HCT116 (cell line): ENCODE measurements at regions not wholly inside any gene's neighbourhood (a gene's known extent, or its start where the extent isn't known, plus 50 kb on each side); places are given as distances from the start of the nearest gene placed in this dataset.
"Not testable (repeated sequence)": the region's sequence is repeated elsewhere in the genome, so short reads cannot be mapped to it uniquely, and the experiment has no call there.

ENCODE experiments used
- ATAC-seq: fragments of 200-7000 bp; cut with Tn5 transposase; 2 replicates; pipeline ENCODE4 v1.9.1; 2020; ENCODE audit warnings: mild to moderate bottlenecking, moderate library complexity
- BruUV-seq: library from RNA; stranded (reverse); fragments of 400-500 nt; replicated peaks from 2 replicates; lab custom pipeline; 2021; lab: Mats Ljungman, UMichigan
- CTCF ChIA-PET: fragments of 300-600 bp; sonication (Branson Sonifier 250); formaldehyde crosslinking; loops from one replicate; lab custom pipeline; 2021; ENCODE audit warnings: antibody characterized with exemption; lab: Charles Lee
- POLR2A ChIA-PET: fragments of 300-600, 350-600 bp; sonication (Branson Sonifier 250); formaldehyde crosslinking; loops from one replicate; lab custom pipeline; 2021; ENCODE audit warnings: antibody characterized with exemption; lab: Charles Lee
- RAD21 ChIA-PET, 2 experiments: fragments of 300-600 bp; sonication (Branson Sonifier 250); formaldehyde crosslinking; loops; one replicate each; lab custom pipeline; 2023; ENCODE audit warnings: low total read pairs in 2 of 2; ENCODE audit not compliant: uncharacterized antibody in 2 of 2, unreplicated experiment in 2 of 2, low non-redundant PET in 1 of 2; lab: Charles Lee
- DNase-seq: peaks from one replicate; pipeline ENCODE4 v3.0.0-alpha.2; 2010; ENCODE audit warnings: low read depth, low spot score
- H2AFZ ChIP-seq: fragments of 200-600 bp; shearing (Covaris generic), sonication (generic); 2 replicates; pipeline ENCODE4 v1.6.1; 2017; ENCODE audit warnings: low read depth, mixed run types, mixed read lengths, antibody characterized with exemption, low read length; ENCODE audit not compliant: poor library complexity, severe bottlenecking
- H3K27ac ChIP-seq: 2 replicates; pipeline ENCODE4 v1.5.1; 2012; ENCODE audit warnings: low read depth, low read length
- H3K27me3 ChIP-seq: fragments of 200-600 bp; sonication (generic); 2 replicates; pipeline ENCODE4 v1.6.1; 2016; ENCODE audit warnings: mixed run types, low read length, mixed read lengths; ENCODE audit not compliant: insufficient read depth
- H3K36me3 ChIP-seq, 2 experiments: fragments of 200-500 bp in 1 of 2; fragments of 200-600 bp in 1 of 2; sonication (Bioruptor generic) in 1 of 2; sonication (generic) in 1 of 2; 2 replicates each; pipeline versions ENCODE4 v1.5.1 to v1.6.1; 2014 to 2016; ENCODE audit warnings: low read length in 2 of 2, inconsistent platforms in 1 of 2, mixed read lengths in 1 of 2, mixed run types in 1 of 2; ENCODE audit not compliant: insufficient read depth in 2 of 2, control insufficient read depth in 1 of 2
- H3K4me1 ChIP-seq, 2 experiments: fragments of 200-600 bp in 1 of 2; sonication (generic) in 1 of 2; 2 replicates each; pipeline versions ENCODE4 v1.5.1 to v1.6.1; 2012 to 2017; ENCODE audit warnings: low read length in 2 of 2, inconsistent platforms in 1 of 2, mild to moderate bottlenecking in 1 of 2, mixed read lengths in 1 of 2, mixed run types in 1 of 2, moderate library complexity in 1 of 2; ENCODE audit not compliant: insufficient read depth in 2 of 2, control insufficient read depth in 1 of 2
- H3K4me2 ChIP-seq: fragments of 200-600 bp; sonication (generic); 2 replicates; pipeline ENCODE4 v1.6.1; 2017; ENCODE audit warnings: mixed run types, low read length, mixed read lengths
- H3K4me3 ChIP-seq, 2 experiments: fragments of 200-600 bp in 1 of 2; sonication (generic) in 1 of 2; replicated peaks in 1 of 2; 2 replicates each; pipeline ENCODE4 v1.5.1; 2011 to 2016; ENCODE audit warnings: low read length in 2 of 2, control low read depth in 1 of 2, low read depth in 1 of 2, mild to moderate bottlenecking in 1 of 2, mixed read lengths in 1 of 2, mixed run types in 1 of 2
- H3K79me2 ChIP-seq: fragments of 200-600 bp; sonication (generic); 2 replicates; pipeline ENCODE4 v1.6.1; 2017; ENCODE audit warnings: mild to moderate bottlenecking, mixed run types, low read length, moderate library complexity, mixed read lengths; ENCODE audit not compliant: insufficient read depth
- H3K9ac ChIP-seq: fragments of 200-600 bp; sonication (generic); 2 replicates; pipeline ENCODE4 v1.6.1; 2016; ENCODE audit warnings: low read length, mixed read lengths
- H3K9me2 ChIP-seq: fragments of 200-600 bp; sonication (generic), shearing (Covaris generic); 2 replicates; pipeline ENCODE4 v1.6.1; 2017; ENCODE audit warnings: mixed run types, mild to moderate bottlenecking, moderate library complexity; ENCODE audit not compliant: insufficient read depth
- H3K9me3 ChIP-seq, 2 experiments: fragments of 200-500 bp in 1 of 2; fragments of 200-600 bp in 1 of 2; sonication (Bioruptor generic) in 1 of 2; sonication (generic) in 1 of 2; 2 replicates each; pipeline ENCODE4 v1.6.1; 2014 to 2017; ENCODE audit warnings: low read length in 2 of 2, mixed read lengths in 2 of 2, inconsistent platforms in 1 of 2, low read depth in 1 of 2, mild to moderate bottlenecking in 1 of 2, mixed run types in 1 of 2, moderate library complexity in 1 of 2; ENCODE audit not compliant: control insufficient read depth in 1 of 2, insufficient read depth in 1 of 2
- H4K20me1 ChIP-seq: fragments of 200-600 bp; sonication (generic), shearing (Covaris generic); 2 replicates; pipeline ENCODE4 v1.6.1; 2017; ENCODE audit warnings: mixed run types, mild to moderate bottlenecking, moderate library complexity; ENCODE audit not compliant: insufficient read depth
- FOSL1 ChIP-seq: IDR thresholded peaks from 2 replicates; pipeline ENCODE4 v1.6.1; 2012; ENCODE audit warnings: low read depth
- JUND ChIP-seq: IDR thresholded peaks from 2 replicates; pipeline ENCODE4 v1.6.1; 2012
- MAX ChIP-seq: IDR thresholded peaks from 2 replicates; pipeline ENCODE4 v1.6.1; 2012
- POLR2AphosphoS5 ChIP-seq: IDR thresholded peaks from 2 replicates; pipeline ENCODE4 v1.6.1; 2011; ENCODE audit warnings: mild to moderate bottlenecking, low read depth, low read length, moderate library complexity
- REST ChIP-seq: IDR thresholded peaks from 2 replicates; pipeline ENCODE4 v1.6.1; 2012; ENCODE audit warnings: low read depth
- SP1 ChIP-seq: IDR thresholded peaks from 2 replicates; pipeline ENCODE4 v1.6.1; 2012; ENCODE audit warnings: low read depth
- SRF ChIP-seq: IDR thresholded peaks from 2 replicates; pipeline ENCODE4 v1.6.1; 2012; ENCODE audit warnings: low read depth
- ZFX ChIP-seq: fragments of 450-650 bp; IDR thresholded peaks from 2 replicates; pipeline ENCODE4 v1.6.1; 2017
- intact Hi-C: fragments of 100-400 bp; cut with micrococcal nuclease; formaldehyde crosslinking; loops from 2 replicates; pipeline ENCODE4 v1.10.0; 2022

- Histone ChIP-seq H4K20me1 (no peaks in the 10 kb centered on the region), H3K27me3 (no peaks in the 10 kb centered on the region), H3K36me3 (no peaks in the 10 kb centered on the region), H3K4me2 (no peak overlapping the region), H3K4me1 (peaks cover 1 to 16% of the 10 kb centered on the region in 2 experiments; a peak in 3 of 4 replicates), H3K9ac (no peak overlapping the region), H3K27ac (no peak overlapping the region), H3K4me3 (no peak overlapping the region), H3K9me3 (no peaks in the 10 kb centered on the region), H2AFZ (no peak overlapping the region), H3K79me2 (no peaks in the 10 kb centered on the region), H3K9me2 (no peaks in the 10 kb centered on the region)
- no peak for DNase-seq
- BruUV-seq: no TSS peak
- intact Hi-C loops: no loop called here
- CTCF ChIA-PET: no interaction called here
- POLR2A ChIA-PET: no interaction called here
- TF ChIP-seq ZFX: no peak
- ATAC-seq: no peak
- RAD21 ChIA-PET: no interaction called here
These were observed 192.2 kb upstream of the TENT5A start for GRCh38 chr6:81944661-81945060.

- H3K36me3 ChIP-seq, RAD21 ChIA-PET, intact Hi-C loops, DNase-seq, H4K20me1 ChIP-seq, CTCF ChIA-PET, H3K79me2 ChIP-seq, H3K27me3 ChIP-seq, H3K9me2 ChIP-seq, BruUV-seq, H3K9ac ChIP-seq, H3K4me3 ChIP-seq, H3K9me3 ChIP-seq, H3K27ac ChIP-seq, H2AFZ ChIP-seq, H3K4me2 ChIP-seq, POLR2A ChIA-PET, ATAC-seq: not testable (repeated sequence)
- peaks cover 18 to 34% of the 10 kb centered on the region in 2 experiments for H3K4me1 ChIP-seq
These were observed 190.4 kb upstream of the TENT5A start for GRCh38 chr6:81942842-81943241.

- H2AFZ ChIP-seq: peak overlapping the region; percentile 27
- no peaks in the 10 kb centered on the region for H3K27me3 ChIP-seq
- DNase-seq (no peak), ATAC-seq (no peak)
- no TSS peak for BruUV-seq
- H3K4me3 ChIP-seq: no peak overlapping the region
- H3K79me2 ChIP-seq: no peaks in the 10 kb centered on the region
- no peaks in the 10 kb centered on the region for H3K9me3 ChIP-seq
- ChIA-PET RAD21 (no interaction called here), POLR2A (no interaction called here), CTCF (no interaction called here)
- H3K9ac ChIP-seq: no peak overlapping the region
- H3K36me3 ChIP-seq: no peaks in the 10 kb centered on the region
- peaks cover 23 to 42% of the 10 kb centered on the region in 2 experiments for H3K4me1 ChIP-seq
- no peak overlapping the region for H3K27ac ChIP-seq
- H3K9me2 ChIP-seq: no peaks in the 10 kb centered on the region
- H4K20me1 ChIP-seq: no peaks in the 10 kb centered on the region
- H3K4me2 ChIP-seq: no peak overlapping the region
- intact Hi-C loops: no loop called here
- TF ChIP-seq REST: no peak
- TF ChIP-seq POLR2AphosphoS5: no peak
- TF ChIP-seq SP1: no peak
- TF ChIP-seq FOSL1: no peak
- TF ChIP-seq MAX: no peak
- TF ChIP-seq JUND: no peak
- TF ChIP-seq SRF: no peak
These were observed 189.5 kb upstream of the TENT5A start for GRCh38 chr6:81942067-81942370.
